Hematopoietic multipotent progenitor cell (in vitro differentiated cells): ENCODE measurements at regions not wholly inside any gene's neighbourhood (a gene's known extent, or its start where the extent isn't known, plus 50 kb on each side); places are given as distances from the start of the nearest gene placed in this dataset.

ENCODE experiments used
- DNase-seq, 3 donors: peaks; one replicate each; pipeline ENCODE4 v3.0.0-alpha.2; 2011 to 2015; ENCODE audit warnings: low read depth in 2 of 3, low spot score in 2 of 3

GRCh38 chr2:120618830-120619229 lies 116.8 kb upstream of the GLI2 start:
- DNase-seq: no peak

- DNase-seq: no peak
Measured at GRCh38 chr2:120619579-120619978, 116.1 kb upstream of the GLI2 start.

- no peak for DNase-seq
Measured at GRCh38 chr2:120620025-120620793, 115.5 kb upstream of the GLI2 start.

- DNase-seq: no peak
Measured at GRCh38 chr2:120622159-120622869, 113.4 kb upstream of the GLI2 start.

- DNase-seq: no peak
Measured at GRCh38 chr2:120622886-120623753, 112.5 kb upstream of the GLI2 start.

- DNase-seq: no peak
Measured at GRCh38 chr2:120624061-120624737, 111.5 kb upstream of the GLI2 start.

- no peak for DNase-seq
Measured at GRCh38 chr2:120624738-120625446, 110.8 kb upstream of the GLI2 start.

- DNase-seq: no peak
Measured at GRCh38 chr2:120625865-120626560, 109.7 kb upstream of the GLI2 start.

GRCh38 chr2:120626566-120626965 lies 109.1 kb upstream of the GLI2 start:
- no peak for DNase-seq

- no peak for DNase-seq
Measured at GRCh38 chr2:120628248-120628647, 107.4 kb upstream of the GLI2 start.

GRCh38 chr2:120629241-120629895 lies 106.3 kb upstream of the GLI2 start:
- DNase-seq: no peak

GRCh38 chr2:120630031-120630701 lies 105.5 kb upstream of the GLI2 start:
- DNase-seq: no peak

GRCh38 chr2:120631236-120631635 lies 104.4 kb upstream of the GLI2 start:
- no peak for DNase-seq

GRCh38 chr2:120631724-120632123 lies 103.9 kb upstream of the GLI2 start:
- no peak for DNase-seq

- DNase-seq: no peak
Measured at GRCh38 chr2:120632796-120633646, 102.6 kb upstream of the GLI2 start.

GRCh38 chr2:120634533-120634932 lies 101.1 kb upstream of the GLI2 start:
- DNase-seq: no peak

- DNase-seq: no peak
Measured at GRCh38 chr2:120635146-120635545, 100.5 kb upstream of the GLI2 start.

GRCh38 chr2:120637847-120638246 lies 97.8 kb upstream of the GLI2 start:
- no peak for DNase-seq
